Left cardiac atrium (tissue), 4 donors: ENCODE measurements at regions not wholly inside any gene's neighbourhood (a gene's known extent, or its start where the extent isn't known, plus 50 kb on each side); places are given as distances from the start of the nearest gene placed in this dataset.

Experiments
- ATAC-seq, 2 donors: fragments of 200-7000 bp; cut with Tn5 transposase; one replicate each; pipeline ENCODE4 v1.9.1; 2020; ENCODE audit warnings: mild to moderate bottlenecking in 2 of 2, moderate library complexity in 2 of 2
- DNase-seq: peaks from one replicate; pipeline ENCODE4 v3.0.0-alpha.2; 2020
- intact Hi-C, 2 donors: fragments of 100-400 bp; cut with DNase I; formaldehyde crosslinking; loops; one replicate each; pipeline versions ENCODE4 v1.14.1 to v1.15.1; 2022 to 2023
- donor health status: DM: no; HTN: yes; CAD: no.
- donor health status: DM: no; HTN: yes; CAD: no; lungs with severe emphysema.
- donor health status: DM: yes; HTN: yes; CAD: no.
- donor health status: Dilated cardiomyopathy.

GRCh38 chr13:31032528-31033113 lies 100.2 kb downstream of the TEX26 start:
- no peak for ATAC-seq
- intact Hi-C loops, result no loop called here
- DNase-seq, result no peak

- intact Hi-C loops, result no loop called here
- ATAC-seq (no peak), DNase-seq (no peak)
Measured at GRCh38 chr13:31031482-31031881, 99.0 kb downstream of the TEX26 start.

GRCh38 chr13:31029102-31029501 lies 96.6 kb downstream of the TEX26 start:
- DNase-seq, result no peak
- no peak for ATAC-seq
- intact Hi-C loops, result no loop called here

- ATAC-seq (no peak), DNase-seq (no peak)
- intact Hi-C loops, result no loop called here
Measured at GRCh38 chr13:31027136-31027535, 94.7 kb downstream of the TEX26 start.
